ENCODE measurements at regions not wholly inside any gene's neighbourhood (a gene's known extent, or its start where the extent isn't known, plus 50 kb on each side); places are given as distances from the start of the nearest gene placed in this dataset.

DNA sequence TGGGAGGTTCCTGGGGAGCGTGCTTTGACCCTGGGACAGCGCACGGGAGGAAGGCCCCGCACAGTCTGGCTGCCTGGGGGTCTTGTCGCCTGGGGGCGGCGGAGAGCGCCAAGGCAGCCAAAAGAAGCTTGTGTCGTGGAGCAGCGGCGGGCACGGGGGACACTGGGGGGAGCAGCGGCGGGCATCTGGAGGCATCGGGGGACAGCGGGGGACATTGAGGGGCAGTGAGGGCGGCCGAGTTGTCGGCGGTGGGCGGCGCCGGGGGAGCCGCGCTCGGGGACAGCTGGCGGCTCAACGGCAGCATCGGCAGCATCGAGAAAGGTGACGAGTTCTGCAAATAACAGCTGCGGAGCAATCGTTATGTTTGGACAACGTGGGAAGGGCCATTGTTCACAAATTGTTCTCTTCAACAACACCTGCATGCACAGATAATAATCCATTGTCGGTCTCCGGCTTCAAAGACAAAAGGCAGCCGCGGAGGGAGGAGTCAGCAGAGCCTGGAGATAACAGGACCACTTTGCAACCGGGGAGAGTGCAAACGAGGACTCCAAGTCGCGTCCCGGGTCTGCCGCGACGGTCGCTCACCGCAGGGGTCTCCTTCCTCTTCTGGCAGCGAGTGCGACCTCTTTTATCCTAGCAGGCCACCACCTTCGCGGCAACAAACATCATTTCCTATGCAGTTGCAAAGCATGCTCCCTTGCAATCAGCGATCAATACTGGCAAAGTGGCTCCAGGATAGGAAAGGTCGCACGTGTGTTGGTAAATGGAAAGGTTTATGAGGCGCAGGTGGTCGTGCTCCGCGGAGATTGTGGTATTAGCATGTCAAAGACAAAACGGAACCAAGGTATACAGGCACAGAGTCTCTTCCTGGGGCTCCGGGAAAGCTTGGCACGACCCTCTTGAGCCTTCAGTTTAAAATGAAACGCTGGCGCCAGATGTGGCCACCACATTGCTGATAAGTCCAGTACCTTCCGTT, 132.3 kb upstream of the DLX2 start:
- Histone ChIP-seq H3K27me3 (ENCODE audit: control insufficient read depth, insufficient read depth, low read length) (peaks cover 15% of the 10 kb centered on the region), H3K9ac (ENCODE audit: low read length) (peak overlapping the region; percentile 47), H3K9me3 (ENCODE audit: control insufficient read depth, low read length) (no peaks in the 10 kb centered on the region), H3K4me3 (ENCODE audit: low read length) (peak overlapping the region; percentile 49), H3K36me3 (ENCODE audit: control insufficient read depth, insufficient read depth, low read length) (no peaks in the 10 kb centered on the region), H3K4me1 (ENCODE audit: control insufficient read depth, insufficient read depth, low read length) (peaks cover 50% of the 10 kb centered on the region)

DNA sequence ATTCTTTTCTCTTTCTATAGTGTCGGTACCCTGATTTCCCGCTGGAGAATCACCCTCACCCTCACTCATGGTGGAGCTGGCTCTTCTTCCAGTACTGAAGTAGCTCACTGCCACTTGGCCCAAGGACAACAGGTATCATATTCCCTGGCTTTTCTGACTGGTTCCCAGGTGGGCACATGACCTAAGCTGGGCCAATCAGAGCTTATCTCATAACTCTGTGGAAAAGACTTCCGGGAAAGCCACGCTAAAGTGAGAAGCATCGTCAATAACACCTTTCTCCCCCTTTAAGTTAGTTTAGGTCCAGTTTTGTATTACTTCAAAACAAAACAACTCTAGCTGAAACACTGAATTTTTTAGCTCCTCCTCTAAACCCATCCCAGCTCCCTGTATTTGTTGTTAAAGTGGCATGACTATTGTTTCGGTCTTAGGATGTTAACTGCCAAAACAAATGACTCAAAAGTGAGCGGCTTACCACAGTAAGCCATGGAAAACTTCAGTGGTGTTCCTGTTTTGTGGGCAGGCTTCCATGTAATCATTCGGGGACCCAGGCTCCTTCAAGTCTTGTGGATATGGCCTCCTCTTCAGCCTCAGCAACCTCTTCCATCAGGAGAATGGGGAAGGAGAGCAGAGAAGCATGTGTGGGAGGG, 137.4 kb upstream of the DLX2 start:
- peaks cover 5% of the 10 kb centered on the region for H3K27me3 ChIP-seq (ENCODE audit: control insufficient read depth, insufficient read depth, low read length)
- H3K9me3 ChIP-seq (ENCODE audit: control insufficient read depth, low read length): no peaks in the 10 kb centered on the region
- H3K9ac ChIP-seq (ENCODE audit: low read length): no peak overlapping the region
- no peaks in the 10 kb centered on the region for H3K36me3 ChIP-seq (ENCODE audit: control insufficient read depth, insufficient read depth, low read length)
- H3K4me1 ChIP-seq (ENCODE audit: control insufficient read depth, insufficient read depth, low read length): peaks cover 12% of the 10 kb centered on the region
- H3K4me3 ChIP-seq (ENCODE audit: low read length): no peak overlapping the region

DNA sequence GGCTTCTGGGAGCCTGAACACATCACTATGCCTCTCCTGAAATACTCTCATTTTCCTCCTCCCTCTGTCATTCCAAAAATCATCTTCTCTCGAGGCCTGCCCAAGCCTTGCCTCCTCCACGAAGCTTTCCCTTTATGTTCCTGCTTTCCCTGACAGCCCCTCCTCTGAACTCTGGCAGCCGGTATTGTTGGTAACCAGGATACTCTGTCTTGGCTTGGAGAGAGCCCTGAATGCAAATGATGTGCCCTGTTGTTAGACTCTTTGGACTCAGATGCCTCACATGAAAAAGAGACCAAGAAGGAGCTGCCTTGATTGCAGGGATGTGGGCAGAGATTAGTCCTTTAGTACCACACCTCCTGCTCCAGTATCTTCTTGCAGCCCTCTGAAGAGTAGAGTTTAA, 138.5 kb upstream of the DLX2 start:
- Histone ChIP-seq H3K4me1 (ENCODE audit: control insufficient read depth, insufficient read depth, low read length) (peaks cover 6% of the 10 kb centered on the region), H3K4me3 (ENCODE audit: low read length) (no peak overlapping the region), H3K27me3 (ENCODE audit: control insufficient read depth, insufficient read depth, low read length) (no peaks in the 10 kb centered on the region), H3K9me3 (ENCODE audit: control insufficient read depth, low read length) (no peaks in the 10 kb centered on the region), H3K36me3 (ENCODE audit: control insufficient read depth, insufficient read depth, low read length) (no peaks in the 10 kb centered on the region), H3K9ac (ENCODE audit: low read length) (no peak overlapping the region)

DNA sequence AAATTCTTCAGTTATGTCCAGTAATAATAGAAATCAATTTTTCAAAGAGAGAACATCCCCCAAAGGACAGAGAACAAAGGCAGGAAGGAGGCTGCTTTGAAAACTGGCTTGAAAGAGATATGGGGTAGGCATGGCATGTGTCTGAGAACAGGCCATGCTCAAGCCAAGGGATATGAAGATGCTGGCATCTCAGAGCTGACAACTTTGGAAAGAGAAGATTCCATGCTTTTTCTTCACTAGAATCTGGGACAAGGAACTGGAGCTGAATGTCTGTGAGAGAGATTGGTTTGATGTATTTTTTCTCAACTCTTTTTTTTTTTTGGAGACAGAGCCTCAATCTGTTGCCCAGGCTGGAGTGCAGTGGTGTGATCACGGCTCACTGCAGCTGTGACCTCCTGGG, 139.8 kb upstream of the DLX2 start:
- Histone ChIP-seq H3K9me3 (ENCODE audit: control insufficient read depth, low read length) (no peaks in the 10 kb centered on the region), H3K36me3 (ENCODE audit: control insufficient read depth, insufficient read depth, low read length) (no peaks in the 10 kb centered on the region), H3K4me1 (ENCODE audit: control insufficient read depth, insufficient read depth, low read length) (peaks cover 6% of the 10 kb centered on the region), H3K27me3 (ENCODE audit: control insufficient read depth, insufficient read depth, low read length) (no peaks in the 10 kb centered on the region), H3K9ac (ENCODE audit: low read length) (no peak overlapping the region), H3K4me3 (ENCODE audit: low read length) (no peak overlapping the region)

DNA sequence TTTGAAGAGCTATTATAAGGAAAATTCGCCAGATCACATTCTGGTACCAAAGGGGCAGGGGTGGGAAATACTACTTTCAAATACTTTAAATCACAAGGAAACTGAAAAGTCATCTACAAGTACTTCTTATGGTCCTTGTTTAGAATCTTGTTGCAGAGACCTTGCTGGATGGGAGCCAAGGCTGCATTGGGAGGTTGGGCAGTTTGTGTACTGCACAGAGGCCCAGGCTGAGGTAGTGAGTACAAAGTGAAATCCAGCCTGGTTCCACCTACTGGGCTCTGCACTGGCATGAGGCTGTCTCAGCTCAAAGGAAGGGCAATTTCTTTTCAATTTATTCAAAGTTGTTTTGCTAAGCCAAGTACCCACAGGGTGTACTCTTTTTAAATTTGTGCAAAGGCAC, 140.3 kb upstream of the DLX2 start:
- Histone ChIP-seq H3K36me3 (ENCODE audit: control insufficient read depth, insufficient read depth, low read length) (no peaks in the 10 kb centered on the region), H3K9me3 (ENCODE audit: control insufficient read depth, low read length) (no peaks in the 10 kb centered on the region), H3K4me3 (ENCODE audit: low read length) (no peak overlapping the region), H3K9ac (ENCODE audit: low read length) (no peak overlapping the region), H3K4me1 (ENCODE audit: control insufficient read depth, insufficient read depth, low read length) (peaks cover 6% of the 10 kb centered on the region), H3K27me3 (ENCODE audit: control insufficient read depth, insufficient read depth, low read length) (no peaks in the 10 kb centered on the region)

DNA sequence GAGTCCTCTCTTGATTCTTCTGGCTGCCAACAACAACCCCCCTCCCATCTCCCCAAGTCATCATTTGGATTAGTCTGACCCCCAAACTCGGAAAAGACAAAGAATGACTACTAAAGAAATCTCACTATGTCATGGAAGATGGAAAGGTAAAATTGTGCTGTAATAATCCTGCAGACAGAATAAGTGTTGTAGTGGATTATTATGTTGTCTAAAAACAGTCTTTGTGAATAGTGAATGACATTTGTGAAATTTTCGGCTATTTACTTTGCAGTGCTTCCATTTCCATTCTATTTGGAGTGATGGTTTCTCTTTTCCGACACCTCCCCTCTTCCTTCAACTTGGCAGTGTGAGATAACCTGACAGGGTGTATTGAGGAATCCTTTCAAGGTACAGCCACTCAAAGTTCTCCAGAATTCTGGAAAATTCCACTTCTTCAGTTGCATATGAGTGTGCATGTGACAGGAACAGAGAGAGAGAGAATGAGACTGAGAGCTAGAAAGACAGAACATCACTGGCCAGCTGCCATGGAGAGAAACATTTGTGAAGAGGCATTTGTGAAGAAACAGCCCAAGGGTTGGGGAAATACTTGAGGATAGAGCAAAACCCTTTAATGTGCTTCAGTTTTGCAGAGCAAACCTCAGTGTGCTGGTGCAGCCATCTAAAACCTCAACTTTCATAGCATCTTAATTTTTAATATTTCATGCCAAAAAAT, 141.9 kb upstream of the DLX2 start:
- peaks cover 6% of the 10 kb centered on the region for H3K4me1 ChIP-seq (ENCODE audit: control insufficient read depth, insufficient read depth, low read length)
- H3K36me3 ChIP-seq (ENCODE audit: control insufficient read depth, insufficient read depth, low read length): no peaks in the 10 kb centered on the region
- H3K27me3 ChIP-seq (ENCODE audit: control insufficient read depth, insufficient read depth, low read length): no peaks in the 10 kb centered on the region
- H3K4me3 ChIP-seq (ENCODE audit: low read length): no peak overlapping the region
- no peaks in the 10 kb centered on the region for H3K9me3 ChIP-seq (ENCODE audit: control insufficient read depth, low read length)
- no peak overlapping the region for H3K9ac ChIP-seq (ENCODE audit: low read length)

DNA sequence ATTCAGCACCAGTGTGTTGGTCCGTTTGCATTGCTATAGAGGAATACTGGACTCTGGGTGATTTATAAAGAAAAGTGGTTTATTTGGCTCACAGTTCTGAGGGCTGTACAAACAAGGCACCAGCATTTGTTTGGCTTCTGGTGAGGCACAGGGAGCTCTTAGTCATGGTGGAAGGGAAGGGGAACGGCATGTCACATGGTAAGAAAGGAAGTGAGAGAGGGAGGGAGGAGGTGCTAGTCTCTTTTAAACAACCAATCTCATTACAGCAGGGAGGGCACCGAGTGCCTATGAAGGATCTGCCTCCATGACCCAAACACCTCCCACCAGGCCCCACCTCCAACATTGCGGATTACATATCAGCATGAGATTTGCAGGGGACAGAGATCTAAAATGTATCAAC, 143.9 kb upstream of the DLX2 start:
- no peaks in the 10 kb centered on the region for H3K36me3 ChIP-seq (ENCODE audit: control insufficient read depth, insufficient read depth, low read length)

DNA sequence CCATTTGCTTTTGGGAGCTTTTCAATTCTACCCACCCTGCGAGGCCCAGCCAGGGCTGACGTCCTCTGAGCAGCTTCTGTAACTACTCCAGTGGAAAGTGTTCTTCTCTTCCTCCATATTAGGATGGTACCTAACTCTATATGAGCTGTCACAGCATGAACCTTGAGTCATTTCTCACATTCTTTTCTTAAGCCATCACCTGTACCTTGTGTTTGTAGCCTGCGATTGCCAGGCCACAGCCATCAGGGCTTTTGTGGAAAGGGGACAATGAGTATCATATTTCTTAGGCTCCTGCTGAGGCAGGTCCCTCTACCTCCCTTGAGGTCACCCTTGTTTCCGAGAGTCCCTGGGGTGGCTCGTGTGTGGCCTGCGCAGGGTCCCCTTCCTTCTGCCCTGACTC, 144.5 kb upstream of the DLX2 start:
- no peaks in the 10 kb centered on the region for H3K36me3 ChIP-seq (ENCODE audit: control insufficient read depth, insufficient read depth, low read length)
- H3K9ac ChIP-seq (ENCODE audit: low read length): no peak overlapping the region
- no peak overlapping the region for H3K4me3 ChIP-seq (ENCODE audit: low read length)
- no peaks in the 10 kb centered on the region for H3K27me3 ChIP-seq (ENCODE audit: control insufficient read depth, insufficient read depth, low read length)
- H3K4me1 ChIP-seq (ENCODE audit: control insufficient read depth, insufficient read depth, low read length): peaks cover 6% of the 10 kb centered on the region
- no peaks in the 10 kb centered on the region for H3K9me3 ChIP-seq (ENCODE audit: control insufficient read depth, low read length)

More for the DNA sequence above, 143.9 kb upstream of the DLX2 start:
- Histone ChIP-seq H3K9me3 (ENCODE audit: control insufficient read depth, low read length) (no peaks in the 10 kb centered on the region), H3K27me3 (ENCODE audit: control insufficient read depth, insufficient read depth, low read length) (no peaks in the 10 kb centered on the region), H3K4me3 (ENCODE audit: low read length) (no peak overlapping the region), H3K4me1 (ENCODE audit: control insufficient read depth, insufficient read depth, low read length) (peaks cover 6% of the 10 kb centered on the region), H3K9ac (ENCODE audit: low read length) (no peak overlapping the region)

DNA sequence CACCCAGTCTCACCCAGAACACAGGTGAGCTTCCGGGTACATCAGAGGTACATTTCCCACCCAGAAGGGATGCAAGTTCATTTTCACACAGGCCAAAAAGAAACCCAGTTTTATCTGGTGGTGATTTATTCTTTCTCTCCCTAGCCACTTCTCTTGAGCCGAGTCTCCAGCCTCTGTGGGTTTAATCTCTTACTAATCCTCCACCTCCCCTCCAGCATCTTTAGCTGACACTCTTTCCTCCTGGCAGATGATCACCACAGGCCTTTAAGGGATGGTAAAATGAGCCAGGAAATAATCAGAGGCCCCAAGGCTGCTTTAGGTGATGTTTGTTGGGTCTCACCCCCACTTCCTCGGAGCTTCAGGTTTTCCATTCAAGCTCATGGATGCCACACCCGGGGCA, 145.7 kb upstream of the DLX2 start:
- H3K9ac ChIP-seq (ENCODE audit: low read length): no peak overlapping the region
- no peaks in the 10 kb centered on the region for H3K27me3 ChIP-seq (ENCODE audit: control insufficient read depth, insufficient read depth, low read length)
- H3K9me3 ChIP-seq (ENCODE audit: control insufficient read depth, low read length): no peaks in the 10 kb centered on the region
- peaks cover 4% of the 10 kb centered on the region for H3K4me1 ChIP-seq (ENCODE audit: control insufficient read depth, insufficient read depth, low read length)
- no peaks in the 10 kb centered on the region for H3K36me3 ChIP-seq (ENCODE audit: control insufficient read depth, insufficient read depth, low read length)
- no peak overlapping the region for H3K4me3 ChIP-seq (ENCODE audit: low read length)

DNA sequence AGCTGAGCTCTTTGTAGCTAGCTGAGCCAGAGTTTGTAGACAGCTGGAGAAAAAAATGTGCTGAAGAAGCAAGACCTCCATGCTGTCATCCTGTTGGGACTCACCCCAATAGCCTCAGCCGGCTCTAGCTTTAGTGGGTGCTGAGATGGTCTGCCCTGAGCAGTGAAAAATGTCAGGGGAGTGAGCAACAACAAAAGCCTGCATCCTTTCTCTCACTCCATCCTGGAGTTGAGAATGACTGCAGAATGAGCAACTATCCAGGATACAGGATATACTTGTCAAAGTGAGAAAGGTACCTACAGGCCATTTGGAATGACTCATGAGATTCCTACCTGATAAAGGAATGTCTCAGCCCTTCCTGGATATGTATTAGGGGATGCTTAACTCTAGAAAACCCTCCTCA, 146.1 kb upstream of the DLX2 start:
- Histone ChIP-seq H3K4me1 (ENCODE audit: control insufficient read depth, insufficient read depth, low read length) (peaks cover 7% of the 10 kb centered on the region), H3K36me3 (ENCODE audit: control insufficient read depth, insufficient read depth, low read length) (no peaks in the 10 kb centered on the region), H3K4me3 (ENCODE audit: low read length) (no peak overlapping the region), H3K9ac (ENCODE audit: low read length) (no peak overlapping the region), H3K27me3 (ENCODE audit: control insufficient read depth, insufficient read depth, low read length) (no peaks in the 10 kb centered on the region), H3K9me3 (ENCODE audit: control insufficient read depth, low read length) (no peaks in the 10 kb centered on the region)

DNA sequence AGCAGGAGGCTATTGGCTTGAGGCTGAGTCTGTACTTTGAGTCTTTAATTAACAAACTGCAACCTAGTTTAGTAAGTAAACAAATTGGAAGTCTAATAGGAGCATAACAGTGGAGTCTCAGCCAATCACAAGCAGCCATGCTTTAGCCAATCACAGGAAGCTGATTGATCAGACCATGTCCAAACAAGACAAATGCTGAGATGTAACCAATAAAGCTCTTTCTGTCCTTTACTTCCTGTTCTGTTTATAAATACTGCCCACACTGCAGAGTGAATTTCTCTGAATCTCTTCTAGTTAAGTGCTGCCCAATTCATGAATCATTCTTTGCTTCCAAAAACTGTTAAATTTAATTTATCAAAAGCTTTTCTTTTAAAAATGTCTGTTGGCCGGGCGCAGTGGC, 146.6 kb upstream of the DLX2 start:
- Histone ChIP-seq H3K36me3 (ENCODE audit: control insufficient read depth, insufficient read depth, low read length) (no peaks in the 10 kb centered on the region), H3K4me3 (ENCODE audit: low read length) (no peak overlapping the region), H3K9ac (ENCODE audit: low read length) (no peak overlapping the region), H3K27me3 (ENCODE audit: control insufficient read depth, insufficient read depth, low read length) (no peaks in the 10 kb centered on the region), H3K9me3 (ENCODE audit: control insufficient read depth, low read length) (no peaks in the 10 kb centered on the region), H3K4me1 (ENCODE audit: control insufficient read depth, insufficient read depth, low read length) (peaks cover 7% of the 10 kb centered on the region)

DNA sequence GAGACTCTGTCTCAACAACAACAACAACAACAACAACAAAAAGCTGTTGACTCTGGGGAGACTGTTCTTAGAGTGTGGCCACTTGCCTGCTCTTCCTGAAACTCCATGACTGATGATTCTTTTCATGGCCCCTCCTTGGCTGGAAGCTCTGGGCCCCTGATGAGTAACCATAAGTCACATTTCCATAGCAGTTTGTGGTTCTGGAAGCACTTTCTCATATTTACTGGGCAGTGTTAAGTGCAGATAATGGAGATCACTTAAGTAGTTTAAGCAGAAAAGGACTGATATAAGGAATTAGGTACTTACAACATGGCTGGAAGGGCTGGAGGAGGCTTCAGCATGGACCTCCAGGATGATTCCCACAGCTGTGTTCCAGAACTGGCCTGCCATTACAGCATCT, 147.3 kb upstream of the DLX2 start:
- H3K9me3 ChIP-seq (ENCODE audit: control insufficient read depth, low read length): no peaks in the 10 kb centered on the region
- H3K36me3 ChIP-seq (ENCODE audit: control insufficient read depth, insufficient read depth, low read length): no peaks in the 10 kb centered on the region
- H3K27me3 ChIP-seq (ENCODE audit: control insufficient read depth, insufficient read depth, low read length): no peaks in the 10 kb centered on the region
- H3K4me1 ChIP-seq (ENCODE audit: control insufficient read depth, insufficient read depth, low read length): peaks cover 7% of the 10 kb centered on the region
- no peak overlapping the region for H3K9ac ChIP-seq (ENCODE audit: low read length)
- H3K4me3 ChIP-seq (ENCODE audit: low read length): no peak overlapping the region
